ENCODE measurements at regions not wholly inside any gene's neighbourhood (a gene's known extent, or its start where the extent isn't known, plus 50 kb on each side); places are given as distances from the start of the nearest gene placed in this dataset.

DNA sequence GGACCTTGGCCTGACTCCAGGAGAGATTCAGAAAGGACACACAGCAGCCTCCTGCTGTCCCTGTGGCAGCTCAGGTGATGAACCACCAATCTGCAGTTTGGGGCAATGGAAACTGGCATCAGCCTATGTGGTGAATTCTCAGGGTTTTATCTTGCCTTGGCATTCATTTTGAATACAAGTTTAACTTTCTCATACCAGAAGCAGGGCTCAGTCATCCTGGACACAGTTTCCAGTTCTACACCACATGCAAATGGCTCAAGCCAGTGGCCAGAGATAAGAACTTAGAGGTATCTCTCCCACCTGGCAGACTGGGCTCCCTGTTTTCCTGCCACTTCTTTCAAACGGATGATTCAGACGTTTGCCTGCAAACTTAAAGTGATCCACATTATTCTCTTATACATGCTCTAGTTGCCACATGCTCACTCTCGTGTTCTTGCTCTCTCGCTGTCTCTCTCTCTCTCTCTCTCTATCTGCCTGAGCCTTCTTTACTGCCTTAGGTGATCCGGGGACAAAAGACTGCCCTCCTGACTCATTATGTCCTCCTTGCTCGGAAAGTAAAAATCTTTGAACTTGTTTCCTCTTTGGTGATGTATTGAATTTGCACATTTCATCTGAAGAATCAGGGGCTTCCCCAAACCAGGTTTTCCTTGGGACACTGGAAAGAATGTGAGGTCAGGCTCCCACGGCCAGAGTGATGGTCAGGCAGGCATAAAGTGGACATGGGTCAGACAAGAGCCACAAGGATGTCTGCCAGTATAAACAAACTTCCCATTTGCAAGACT is 99.6 kb upstream of the STT3B start:
- TF ChIP-seq, protein P1, sequence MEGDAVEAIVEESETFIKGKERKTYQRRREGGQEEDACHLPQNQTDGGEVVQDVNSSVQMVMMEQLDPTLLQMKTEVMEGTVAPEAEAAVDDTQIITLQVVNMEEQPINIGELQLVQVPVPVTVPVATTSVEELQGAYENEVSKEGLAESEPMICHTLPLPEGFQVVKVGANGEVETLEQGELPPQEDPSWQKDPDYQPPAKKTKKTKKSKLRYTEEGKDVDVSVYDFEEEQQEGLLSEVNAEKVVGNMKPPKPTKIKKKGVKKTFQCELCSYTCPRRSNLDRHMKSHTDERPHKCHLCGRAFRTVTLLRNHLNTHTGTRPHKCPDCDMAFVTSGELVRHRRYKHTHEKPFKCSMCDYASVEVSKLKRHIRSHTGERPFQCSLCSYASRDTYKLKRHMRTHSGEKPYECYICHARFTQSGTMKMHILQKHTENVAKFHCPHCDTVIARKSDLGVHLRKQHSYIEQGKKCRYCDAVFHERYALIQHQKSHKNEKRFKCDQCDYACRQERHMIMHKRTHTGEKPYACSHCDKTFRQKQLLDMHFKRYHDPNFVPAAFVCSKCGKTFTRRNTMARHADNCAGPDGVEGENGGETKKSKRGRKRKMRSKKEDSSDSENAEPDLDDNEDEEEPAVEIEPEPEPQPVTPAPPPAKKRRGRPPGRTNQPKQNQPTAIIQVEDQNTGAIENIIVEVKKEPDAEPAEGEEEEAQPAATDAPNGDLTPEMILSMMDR (IDR thresholded peaks at IDR 0.05; ENCODE audit: low read depth, low read length): no peak
- no peak for DNase-seq (ENCODE audit: low read depth, low spot score)
- Histone ChIP-seq H3K27ac (ENCODE audit: low read depth, low read length) (no peak overlapping the region), H3K4me3 (ENCODE audit: low read depth, low read length) (no peak overlapping the region), H3K27me3 (ENCODE audit: control insufficient read depth, insufficient read depth, low read length) (no peaks in the 10 kb centered on the region), H3K9me3 (ENCODE audit: control insufficient read depth, insufficient read depth, low read length) (no peaks in the 10 kb centered on the region)
- ChIA-PET CTCF (no interaction called here), POLR2A (no interaction called here)

DNA sequence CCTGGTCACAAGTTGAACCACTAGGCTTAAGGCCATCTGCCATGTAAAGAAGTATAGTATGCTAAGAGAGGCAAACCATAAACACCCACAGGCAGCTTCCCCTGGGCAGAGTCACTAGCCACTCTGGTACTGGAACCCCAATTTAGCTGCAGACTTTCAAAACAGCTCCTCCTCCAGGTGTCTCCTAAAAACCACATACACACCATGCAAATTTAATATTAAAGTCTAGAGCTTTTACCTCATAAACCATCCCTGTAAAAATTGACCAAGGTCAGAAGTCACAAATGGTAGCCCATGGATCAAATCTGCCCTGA is 99.1 kb upstream of the STT3B start:
- ChIA-PET POLR2A (no interaction called here), CTCF (no interaction called here)
- Histone ChIP-seq H3K9me3 (ENCODE audit: control insufficient read depth, insufficient read depth, low read length) (no peaks in the 10 kb centered on the region), H3K27me3 (ENCODE audit: control insufficient read depth, insufficient read depth, low read length) (no peaks in the 10 kb centered on the region), H3K4me3 (ENCODE audit: low read depth, low read length) (no peak overlapping the region), H3K27ac (ENCODE audit: low read depth, low read length) (no peak overlapping the region)
- TF ChIP-seq, protein P1 (IDR thresholded peaks at IDR 0.05; ENCODE audit: low read depth, low read length): no peak
- no peak for DNase-seq (ENCODE audit: low read depth, low spot score)

DNA sequence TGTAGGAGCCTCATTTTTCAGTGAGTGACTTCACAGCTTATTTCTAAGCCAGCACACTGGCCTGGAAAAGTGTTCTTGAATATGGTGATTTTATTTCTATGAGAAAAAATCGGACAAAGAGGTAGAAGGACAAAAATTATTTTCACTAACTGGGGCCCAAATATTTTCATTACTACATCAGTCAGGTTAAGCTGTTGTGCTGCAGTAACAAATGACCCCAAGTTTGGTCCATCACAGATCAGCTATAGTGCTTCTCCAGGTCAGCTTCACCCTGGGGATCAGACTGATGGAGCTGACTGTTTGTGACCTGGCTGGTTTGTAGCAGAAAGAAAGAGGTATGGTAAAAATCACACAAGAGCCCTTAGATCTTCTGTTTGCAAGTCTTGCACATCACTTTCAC is 97.9 kb upstream of the STT3B start:
- Histone ChIP-seq H3K27ac (ENCODE audit: low read depth, low read length) (no peak overlapping the region), H3K27me3 (ENCODE audit: control insufficient read depth, insufficient read depth, low read length) (no peaks in the 10 kb centered on the region), H3K4me3 (ENCODE audit: low read depth, low read length) (no peak overlapping the region), H3K9me3 (ENCODE audit: control insufficient read depth, insufficient read depth, low read length) (no peaks in the 10 kb centered on the region)
- ChIA-PET CTCF (no interaction called here), POLR2A (no interaction called here)
- no peak for DNase-seq (ENCODE audit: low read depth, low spot score)
- TF ChIP-seq, protein P1 (IDR thresholded peaks at IDR 0.05; ENCODE audit: low read depth, low read length): no peak

DNA sequence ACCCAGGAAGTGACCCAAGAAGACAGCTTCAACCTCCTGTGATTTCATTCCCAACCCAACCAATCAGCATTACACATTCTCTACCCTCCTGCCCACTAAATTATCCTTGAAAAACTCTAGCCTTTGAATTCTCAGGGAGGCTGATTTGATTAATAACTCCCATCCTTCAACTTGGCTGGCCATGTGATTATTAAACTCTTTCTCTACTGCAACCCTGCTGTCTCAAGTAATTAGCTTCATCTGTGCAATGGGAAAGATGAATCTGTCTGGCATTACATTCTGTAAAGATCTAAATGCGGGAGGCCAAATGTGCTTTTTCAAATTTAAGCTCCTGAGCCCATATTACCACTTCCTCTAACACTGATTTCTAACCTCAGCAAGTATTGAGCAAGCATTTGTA is 95.9 kb upstream of the STT3B start:
- no peak overlapping the region for H3K4me3 ChIP-seq (ENCODE audit: low read depth, low read length)
- TF ChIP-seq, protein P1 (IDR thresholded peaks at IDR 0.05; ENCODE audit: low read depth, low read length): no peak
- no peaks in the 10 kb centered on the region for H3K9me3 ChIP-seq (ENCODE audit: control insufficient read depth, insufficient read depth, low read length)
- no peak for DNase-seq (ENCODE audit: low read depth, low spot score)
- ChIA-PET CTCF (no interaction called here), POLR2A (no interaction called here)
- H3K27ac ChIP-seq (ENCODE audit: low read depth, low read length): no peak overlapping the region
- no peaks in the 10 kb centered on the region for H3K27me3 ChIP-seq (ENCODE audit: control insufficient read depth, insufficient read depth, low read length)

DNA sequence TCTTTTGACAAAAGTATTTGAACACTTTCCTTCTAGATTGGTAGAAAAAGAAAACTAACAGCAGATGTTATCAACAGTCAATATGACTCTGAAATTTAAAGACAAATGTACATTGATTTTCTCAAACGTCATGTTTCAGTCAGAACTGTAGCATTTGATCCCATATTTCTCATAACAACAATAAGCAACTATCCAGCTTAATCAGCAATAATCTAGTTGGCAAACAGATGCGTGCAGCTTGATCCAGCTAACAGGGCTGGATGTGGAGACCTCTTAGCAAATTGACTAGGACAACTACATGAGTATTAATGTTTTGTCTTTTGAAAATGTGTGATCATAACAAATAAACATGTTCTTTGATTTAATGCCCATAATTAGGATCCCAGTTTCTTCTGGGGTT is 94.0 kb upstream of the STT3B start:
- no peak for DNase-seq (ENCODE audit: low read depth, low spot score)
- Histone ChIP-seq H3K9me3 (ENCODE audit: control insufficient read depth, insufficient read depth, low read length) (no peaks in the 10 kb centered on the region), H3K27ac (ENCODE audit: low read depth, low read length) (no peak overlapping the region), H3K27me3 (ENCODE audit: control insufficient read depth, insufficient read depth, low read length) (no peaks in the 10 kb centered on the region), H3K4me3 (ENCODE audit: low read depth, low read length) (no peak overlapping the region)
- TF ChIP-seq, protein P1 (IDR thresholded peaks at IDR 0.05; ENCODE audit: low read depth, low read length): no peak
- POLR2A ChIA-PET: no interaction called here
- CTCF ChIA-PET: no interaction called here

Data from AG04450 (cell line).